K562 (cell line): ENCODE measurements at regions not wholly inside any gene's neighbourhood (a gene's known extent, or its start where the extent isn't known, plus 50 kb on each side); places are given as distances from the start of the nearest gene placed in this dataset.

Experiments used
- ATAC-seq: fragments of 200-7000 bp; cut with Tn5 transposase; 3 replicates; pipeline ENCODE4 v1.9.1; 2020; ENCODE audit warnings: moderate library complexity
- BruUV-seq: library from RNA; stranded (reverse); fragments of 400-500 nt; replicated peaks from 2 replicates; lab custom pipeline; 2021; lab: Mats Ljungman, UMichigan
- CTCF ChIA-PET: fragments of 300-600 bp; formaldehyde crosslinking; extraction: SDS; loops from one replicate; lab custom pipeline; 2021; ENCODE audit warnings: low intra/inter-chr PET ratio; lab: Yijun Ruan, JAX
- POLR2A ChIA-PET: fragments of 300-600, 350-650 bp; sonication (Branson Sonifier 250); formaldehyde crosslinking; extraction: SDS; loops from one replicate; lab custom pipeline; 2021; ENCODE audit warnings: antibody characterized with exemption, inconsistent platforms; lab: Yijun Ruan, JAX
- DNase-seq, 4 experiments: peaks; one replicate each; pipeline versions ENCODE4 v3.0.0 to v3.0.0-alpha.2; 2011 to 2018; ENCODE audit warnings: low spot score in 3 of 4, mixed read lengths in 3 of 4; ENCODE audit errors: extremely low read depth in 1 of 4
- FAIRE-seq: peaks from 2 replicates; lab custom pipeline; 2011; peaks lifted over from hg19 to GRCh38; lab: Jason Lieb, UNC
- H2AFZ ChIP-seq: 2 replicates; pipeline ENCODE4 v1.6.0; 2011; ENCODE audit warnings: low read depth, low read length, control low read depth, inconsistent platforms
- H3K27ac ChIP-seq: fragments of 200-600 bp; 3 replicates; pipeline ENCODE4 v1.8.0; 2011; ENCODE audit warnings: low read depth, mild to moderate bottlenecking, control low read depth, inconsistent platforms, low read length, moderate library complexity, mixed read lengths; ENCODE audit errors: extremely low read depth
- H3K27me3 ChIP-seq, 2 experiments: fragments of 300-600 bp in 1 of 2; 2 replicates in 1 of 2; 3 replicates in 1 of 2; pipeline versions ENCODE4 v1.6.0 to v1.8.0; 2011; ENCODE audit warnings: inconsistent platforms in 2 of 2, low read length in 2 of 2, mild to moderate bottlenecking in 1 of 2, mixed read lengths in 1 of 2, moderate library complexity in 1 of 2; ENCODE audit not compliant: control insufficient read depth in 2 of 2, insufficient read depth in 2 of 2
- H3K36me3 ChIP-seq: fragments of 300-600 bp; 3 replicates; pipeline ENCODE4 v1.8.0; 2011; ENCODE audit warnings: mild to moderate bottlenecking, low read length, inconsistent platforms; ENCODE audit not compliant: control insufficient read depth, insufficient read depth
- H3K4me1 ChIP-seq, 2 experiments: fragments of 200-600 bp in 1 of 2; replicated peaks in 1 of 2; 2 replicates in 1 of 2; 3 replicates in 1 of 2; pipeline versions ENCODE4 v1.5.1 to v1.8.0; 2011; ENCODE audit warnings: inconsistent platforms in 2 of 2, low read length in 2 of 2, mild to moderate bottlenecking in 1 of 2, mixed read lengths in 1 of 2, moderate library complexity in 1 of 2; ENCODE audit not compliant: control insufficient read depth in 2 of 2, insufficient read depth in 2 of 2
- H3K4me2 ChIP-seq: 2 replicates; pipeline ENCODE4 v1.6.1; 2011; ENCODE audit warnings: low read length, control low read depth, inconsistent platforms, mixed read lengths; ENCODE audit not compliant: insufficient read depth
- H3K4me3 ChIP-seq: fragments of 200-600 bp; sonication (generic), shearing (Covaris generic); 2 replicates; pipeline ENCODE4 v1.5.1; 2016; ENCODE audit warnings: control low read depth, inconsistent platforms
- H3K79me2 ChIP-seq: fragments of 200-600 bp; 3 replicates; pipeline ENCODE4 v1.8.0; 2011; ENCODE audit warnings: low read length, inconsistent platforms; ENCODE audit not compliant: control insufficient read depth, insufficient read depth
- H3K9ac ChIP-seq, 2 experiments: 2 replicates each; pipeline versions ENCODE4 v1.6.0 to v1.6.1; 2011; ENCODE audit warnings: low read depth in 2 of 2, low read length in 2 of 2, control low read depth in 1 of 2, inconsistent platforms in 1 of 2, mild to moderate bottlenecking in 1 of 2, mixed read lengths in 1 of 2; ENCODE audit not compliant: insufficient read depth in 1 of 2
- H3K9me1 ChIP-seq: one replicate; pipeline ENCODE4 v1.6.0; 2011; ENCODE audit warnings: inconsistent platforms, mild to moderate bottlenecking, low read length, moderate library complexity; ENCODE audit not compliant: control insufficient read depth, insufficient read depth
- H3K9me3 ChIP-seq: replicated peaks from 2 replicates; pipeline ENCODE4 v1.5.1; 2011; ENCODE audit warnings: low read depth, low read length, inconsistent platforms; ENCODE audit not compliant: control insufficient read depth, insufficient read depth
- H4K20me1 ChIP-seq: replicated peaks from 2 replicates; pipeline ENCODE4 v1.6.1; 2011; ENCODE audit warnings: low read length, inconsistent platforms, mixed read lengths; ENCODE audit not compliant: control insufficient read depth, insufficient read depth
- ARID3A ChIP-seq: IDR thresholded peaks from 2 replicates; pipeline ENCODE4 v1.6.1; 2012; ENCODE audit warnings: low read depth, low read length, improper control_type of control experiment, borderline replicate concordance
- BRD9 ChIP-seq: fragments of 450-650 bp; IDR thresholded peaks from 2 replicates; pipeline ENCODE4 v1.6.1; 2018; ENCODE audit warnings: low read depth; ENCODE audit not compliant: partially characterized antibody
- CREM ChIP-seq: IDR thresholded peaks from 2 replicates; pipeline ENCODE4 v1.6.1; 2014; ENCODE audit warnings: antibody characterized with exemption, low read depth
- GABPB2 ChIP-seq: fragments of 250-450 bp; sonication (Bioruptor Pico); conservative IDR thresholded peaks from 2 replicates; pipeline ENCODE4 v1.5.1; 2021; ENCODE audit warnings: mild to moderate bottlenecking
- NFIX ChIP-seq: fragments of 250-450 bp; sonication (Bioruptor Pico); IDR thresholded peaks from 2 replicates; pipeline ENCODE4 v1.4.0; 2020; ENCODE audit warnings: low read depth, mild to moderate bottlenecking, moderate library complexity
- SMARCC2 ChIP-seq: fragments of 450-650 bp; IDR thresholded peaks from 2 replicates; pipeline ENCODE4 v1.6.1; 2017; ENCODE audit warnings: antibody characterized with exemption, moderate library complexity, mild to moderate bottlenecking, low read depth
- SMC3 ChIP-seq: conservative IDR thresholded peaks from 2 replicates; pipeline ENCODE4 v1.6.1; 2011; ENCODE audit warnings: low read depth, low read length, improper control_type of control experiment; ENCODE audit not compliant: insufficient read depth
- THRAP3 ChIP-seq: fragments of 450-650 bp; IDR thresholded peaks from 2 replicates; pipeline ENCODE4 v1.6.1; 2016; ENCODE audit warnings: mild to moderate bottlenecking, inconsistent platforms, borderline replicate concordance
- ZBTB17 ChIP-seq: fragments of 450-650 bp; formaldehyde crosslinking; IDR thresholded peaks from 2 replicates; pipeline ENCODE4 v1.4.0; 2020; ENCODE audit warnings: mild to moderate bottlenecking
- WGBS: fragments of 100-300 bp; shearing (Covaris generic); methylation state at CpG from one replicate; pipeline ENCODE4 v1.1.6; 2016; ENCODE audit warnings: low coverage, mixed read lengths; ENCODE audit not compliant: insufficient coverage; ENCODE audit errors: missing lambda C conversion rate; 5-methylcytosine and 5-hydroxymethylcytosine counted together
- in situ Hi-C: fragments of 300-500 bp; cut with MboI; formaldehyde crosslinking; loops from 4 replicates; pipeline ENCODE4 v1.15.0; 2018; ENCODE audit warnings: inconsistent platforms, mixed read lengths
- intact Hi-C: fragments of 100-400 bp; cut with micrococcal nuclease; formaldehyde crosslinking; loops from 2 replicates; pipeline ENCODE4 v1.14.2; 2022
- TF ChIP-seq, protein P1 (sequence below): fragments of 450-650 bp; IDR thresholded peaks from 2 replicates; pipeline ENCODE4 v1.6.1; 2017; ENCODE audit warnings: antibody characterized with exemption, mild to moderate bottlenecking
- TF ChIP-seq, protein P2 (sequence below): fragments of 250-450 bp; sonication (Bioruptor Pico); IDR thresholded peaks from 2 replicates; pipeline ENCODE4 v1.8.0; 2022; ENCODE audit warnings: moderate library complexity, mild to moderate bottlenecking, inconsistent platforms
- TF ChIP-seq, protein P3 (sequence below), 2 experiments: fragments of 450-650 bp; conservative IDR thresholded peaks; 2 replicates each; pipeline ENCODE4 v1.6.1; 2017; ENCODE audit warnings: mild to moderate bottlenecking in 2 of 2, moderate library complexity in 2 of 2

- TF ChIP-seq, protein P1, sequence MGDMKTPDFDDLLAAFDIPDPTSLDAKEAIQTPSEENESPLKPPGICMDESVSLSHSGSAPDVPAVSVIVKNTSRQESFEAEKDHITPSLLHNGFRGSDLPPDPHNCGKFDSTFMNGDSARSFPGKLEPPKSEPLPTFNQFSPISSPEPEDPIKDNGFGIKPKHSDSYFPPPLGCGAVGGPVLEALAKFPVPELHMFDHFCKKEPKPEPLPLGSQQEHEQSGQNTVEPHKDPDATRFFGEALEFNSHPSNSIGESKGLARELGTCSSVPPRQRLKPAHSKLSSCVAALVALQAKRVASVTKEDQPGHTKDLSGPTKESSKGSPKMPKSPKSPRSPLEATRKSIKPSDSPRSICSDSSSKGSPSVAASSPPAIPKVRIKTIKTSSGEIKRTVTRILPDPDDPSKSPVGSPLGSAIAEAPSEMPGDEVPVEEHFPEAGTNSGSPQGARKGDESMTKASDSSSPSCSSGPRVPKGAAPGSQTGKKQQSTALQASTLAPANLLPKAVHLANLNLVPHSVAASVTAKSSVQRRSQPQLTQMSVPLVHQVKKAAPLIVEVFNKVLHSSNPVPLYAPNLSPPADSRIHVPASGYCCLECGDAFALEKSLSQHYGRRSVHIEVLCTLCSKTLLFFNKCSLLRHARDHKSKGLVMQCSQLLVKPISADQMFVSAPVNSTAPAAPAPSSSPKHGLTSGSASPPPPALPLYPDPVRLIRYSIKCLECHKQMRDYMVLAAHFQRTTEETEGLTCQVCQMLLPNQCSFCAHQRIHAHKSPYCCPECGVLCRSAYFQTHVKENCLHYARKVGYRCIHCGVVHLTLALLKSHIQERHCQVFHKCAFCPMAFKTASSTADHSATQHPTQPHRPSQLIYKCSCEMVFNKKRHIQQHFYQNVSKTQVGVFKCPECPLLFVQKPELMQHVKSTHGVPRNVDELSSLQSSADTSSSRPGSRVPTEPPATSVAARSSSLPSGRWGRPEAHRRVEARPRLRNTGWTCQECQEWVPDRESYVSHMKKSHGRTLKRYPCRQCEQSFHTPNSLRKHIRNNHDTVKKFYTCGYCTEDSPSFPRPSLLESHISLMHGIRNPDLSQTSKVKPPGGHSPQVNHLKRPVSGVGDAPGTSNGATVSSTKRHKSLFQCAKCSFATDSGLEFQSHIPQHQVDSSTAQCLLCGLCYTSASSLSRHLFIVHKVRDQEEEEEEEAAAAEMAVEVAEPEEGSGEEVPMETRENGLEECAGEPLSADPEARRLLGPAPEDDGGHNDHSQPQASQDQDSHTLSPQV, result peak; percentile 55
- peak; percentile 76; the same call in 1 of the 2 replicates for TF ChIP-seq THRAP3
Measured at GRCh38 chr4:126736133-126736518, 896.6 kb upstream of the INTU start (continued).

GRCh38 chr4:126737899-126738526 is 894.7 kb upstream of the INTU start:
- Histone ChIP-seq H3K9me3 (no peaks in the 10 kb centered on the region), H3K27me3 (no peaks in the 10 kb centered on the region), H3K27ac (peak overlapping the region; percentile 78), H2AFZ (no peak overlapping the region), H3K4me2 (peak overlapping the region; percentile 57), H3K79me2 (peaks cover 95% of the 10 kb centered on the region), H3K4me1 (peaks cover 0 to 38% of the 10 kb centered on the region in 2 experiments; a peak in 4 of 5 replicates), H4K20me1 (no peaks in the 10 kb centered on the region), H3K9ac (peak overlapping the region in 1 of 2 experiments; percentile 57; a peak in 2 of 4 replicates), H3K4me3 (peak overlapping the region; percentile 3; the same call in 1 of the 2 replicates), H3K36me3 (peaks cover 3% of the 10 kb centered on the region; the same call in 1 of the 3 replicates), H3K9me1 (no peaks in the 10 kb centered on the region)
- 2% methylated on average over 4 of the region's 4 CpGs for WGBS
- ChIA-PET CTCF (no interaction called here), POLR2A (no interaction called here)
- in situ Hi-C loops (no loop called here), intact Hi-C loops (loop anchor here (5.0 kb wide), 1 partner anchor 114 kb away; no protein-coding TSS in a partner anchor)
- peak; percentile 66 for FAIRE-seq
- ATAC-seq, result no peak
- DNase-seq, result peak; percentile 24 to 76 (median 28)
- no TSS peak for BruUV-seq
- TF ChIP-seq BRD9, result peak; percentile 63
- peak; percentile 75; the same call in 1 of the 2 replicates for TF ChIP-seq ARID3A
- TF ChIP-seq SMC3, result no peak
- TF ChIP-seq ZBTB17, result no peak
- TF ChIP-seq, protein P2, sequence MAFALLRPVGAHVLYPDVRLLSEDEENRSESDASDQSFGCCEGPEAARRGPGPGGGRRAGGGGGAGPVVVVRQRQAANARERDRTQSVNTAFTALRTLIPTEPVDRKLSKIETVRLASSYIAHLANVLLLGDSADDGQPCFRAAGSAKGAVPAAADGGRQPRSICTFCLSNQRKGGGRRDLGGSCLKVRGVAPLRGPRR (CRISPR knock-in tag), result no peak
- no peak for TF ChIP-seq GABPB2 (CRISPR knock-in tag)
- peak; percentile 51; the same call in 1 of the 2 replicates for TF ChIP-seq SMARCC2
- TF ChIP-seq NFIX, result no peak
- TF ChIP-seq, protein P3, sequence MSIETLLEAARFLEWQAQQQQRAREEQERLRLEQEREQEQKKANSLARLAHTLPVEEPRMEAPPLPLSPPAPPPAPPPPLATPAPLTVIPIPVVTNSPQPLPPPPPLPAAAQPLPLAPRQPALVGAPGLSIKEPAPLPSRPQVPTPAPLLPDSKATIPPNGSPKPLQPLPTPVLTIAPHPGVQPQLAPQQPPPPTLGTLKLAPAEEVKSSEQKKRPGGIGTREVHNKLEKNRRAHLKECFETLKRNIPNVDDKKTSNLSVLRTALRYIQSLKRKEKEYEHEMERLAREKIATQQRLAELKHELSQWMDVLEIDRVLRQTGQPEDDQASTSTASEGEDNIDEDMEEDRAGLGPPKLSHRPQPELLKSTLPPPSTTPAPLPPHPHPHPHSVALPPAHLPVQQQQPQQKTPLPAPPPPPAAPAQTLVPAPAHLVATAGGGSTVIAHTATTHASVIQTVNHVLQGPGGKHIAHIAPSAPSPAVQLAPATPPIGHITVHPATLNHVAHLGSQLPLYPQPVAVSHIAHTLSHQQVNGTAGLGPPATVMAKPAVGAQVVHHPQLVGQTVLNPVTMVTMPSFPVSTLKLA (conservative IDR thresholded peaks at IDR 0.05), result peak in 1 of 2 experiments; percentile 36; a peak in 1 of 4 replicates
- TF ChIP-seq CREM, result peak; percentile 39; the same call in 1 of the 2 replicates
